T-helper 2 cell (primary cell): ENCODE measurements at regions not wholly inside any gene's neighbourhood (a gene's known extent, or its start where the extent isn't known, plus 50 kb on each side); places are given as distances from the start of the nearest gene placed in this dataset.
"Not testable (repeated sequence)": the region's sequence is repeated elsewhere in the genome, so short reads cannot be mapped to it uniquely, and the experiment has no call there.

Experiments
- DNase-seq, 5 experiments: peaks; one replicate each; pipeline versions ENCODE4 v3.0.0 to v3.0.0-alpha.2; 2012 to 2022

DNA sequence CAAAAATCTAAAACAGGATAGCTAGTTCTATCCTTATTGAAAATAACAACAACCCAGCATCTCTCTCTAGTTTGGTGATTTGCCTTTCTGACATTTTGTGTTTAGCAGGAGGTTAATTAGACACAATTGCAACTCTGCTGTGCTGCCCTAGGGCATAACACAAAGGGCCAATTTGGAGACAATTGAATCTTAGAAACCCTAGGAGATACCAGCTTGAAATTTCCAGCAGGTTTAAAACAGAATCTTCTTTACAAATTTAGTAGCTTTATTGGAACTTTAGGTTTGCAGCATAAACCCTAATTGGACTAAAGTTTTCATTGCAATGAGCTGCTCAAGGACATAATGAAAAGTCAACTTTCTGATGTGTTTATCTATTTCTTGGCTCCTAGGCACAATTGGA, 166.7 kb upstream of the FER start:
- DNase-seq, result no peak

DNA sequence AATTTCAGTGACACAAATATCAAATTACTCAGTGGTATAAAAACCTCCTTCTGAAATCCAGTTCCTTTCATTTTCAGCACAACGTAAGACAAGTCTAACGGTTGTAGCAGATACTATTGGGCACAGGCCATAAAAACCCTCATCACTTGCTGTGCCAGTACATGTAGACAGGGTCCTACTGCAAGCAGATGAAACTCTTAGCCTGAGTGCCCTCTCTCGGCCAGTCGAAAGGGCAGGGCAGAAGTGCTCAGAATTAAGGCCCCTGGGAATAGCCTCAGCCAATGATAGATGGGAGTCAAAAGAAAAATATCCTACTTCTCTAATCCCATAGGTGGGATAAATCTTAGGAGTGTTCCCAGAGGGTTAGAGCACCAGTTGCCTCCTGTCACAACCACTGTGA, 168.5 kb upstream of the FER start:
- no peak for DNase-seq

DNA sequence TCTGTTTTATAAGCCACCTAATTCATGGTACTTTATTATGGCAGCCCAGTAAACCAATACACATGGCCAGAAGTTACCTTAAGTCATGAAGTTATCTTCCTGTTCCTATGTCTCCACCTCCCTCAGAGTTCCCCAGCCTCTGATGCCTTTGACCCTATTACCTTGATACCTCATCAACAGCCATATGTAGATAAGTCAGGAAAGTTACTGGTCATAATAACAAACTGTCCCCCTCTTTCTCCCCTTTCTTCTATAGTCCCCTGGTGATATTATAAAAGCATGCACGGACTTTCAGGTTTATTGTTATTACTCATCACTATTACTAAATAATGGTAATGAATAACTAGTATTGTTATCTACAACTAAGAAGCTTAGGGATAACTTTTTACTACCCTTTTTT, 168.9 kb upstream of the FER start:
- no peak for DNase-seq

DNA sequence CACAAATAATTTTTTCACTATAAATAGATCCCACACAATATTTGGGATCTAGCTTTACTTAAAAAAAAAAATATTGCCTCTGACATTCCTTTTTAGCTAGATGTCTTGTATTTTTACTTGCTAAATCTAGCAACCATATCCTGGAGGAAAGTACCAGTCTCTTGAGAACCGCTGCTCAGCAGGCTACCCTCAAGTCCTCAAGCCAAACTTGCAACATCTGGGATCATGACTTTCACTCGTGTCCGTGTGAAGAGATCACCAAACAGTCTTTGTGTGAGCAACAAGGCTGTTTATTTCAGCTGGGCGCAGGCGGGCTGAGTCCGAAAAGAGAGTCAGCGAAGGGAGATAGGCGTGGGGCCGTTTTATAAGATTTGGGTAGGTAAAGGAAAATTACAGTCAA, 180.3 kb upstream of the FER start:
- DNase-seq, result no peak

DNA sequence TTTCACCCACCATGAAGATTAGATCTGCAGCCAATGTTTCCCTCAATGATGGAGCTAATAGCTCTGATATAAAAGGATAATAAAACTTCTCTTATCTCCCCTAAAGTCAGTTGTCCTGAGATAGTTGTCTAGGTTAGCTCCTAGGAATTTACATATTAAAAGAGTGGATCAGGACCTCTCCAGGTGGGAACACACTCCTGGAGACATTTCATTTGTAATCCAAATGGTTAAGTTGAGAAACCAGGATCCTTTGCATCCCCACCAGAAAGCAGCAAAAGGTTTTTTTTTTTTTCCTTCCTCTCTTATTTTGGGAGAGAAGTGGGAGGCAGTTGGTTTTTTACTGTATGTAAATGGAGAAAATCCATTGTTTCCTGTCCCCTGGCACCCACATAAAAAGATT, 182.5 kb upstream of the FBXL17 start:
- DNase-seq, result no peak

DNA sequence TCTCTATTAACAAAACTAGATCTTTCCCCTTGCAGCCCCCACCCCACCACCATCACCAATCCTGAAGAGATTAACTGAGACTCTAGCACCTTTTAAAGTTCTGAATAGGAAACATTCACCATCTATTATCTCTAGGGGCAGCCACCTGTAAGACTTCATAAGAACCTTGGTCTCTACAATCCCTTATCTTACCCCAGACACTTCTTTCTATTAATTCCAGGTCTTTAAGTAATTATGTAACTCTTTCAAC, 180.2 kb upstream of the FBXL17 start:
- no peak for DNase-seq

DNA sequence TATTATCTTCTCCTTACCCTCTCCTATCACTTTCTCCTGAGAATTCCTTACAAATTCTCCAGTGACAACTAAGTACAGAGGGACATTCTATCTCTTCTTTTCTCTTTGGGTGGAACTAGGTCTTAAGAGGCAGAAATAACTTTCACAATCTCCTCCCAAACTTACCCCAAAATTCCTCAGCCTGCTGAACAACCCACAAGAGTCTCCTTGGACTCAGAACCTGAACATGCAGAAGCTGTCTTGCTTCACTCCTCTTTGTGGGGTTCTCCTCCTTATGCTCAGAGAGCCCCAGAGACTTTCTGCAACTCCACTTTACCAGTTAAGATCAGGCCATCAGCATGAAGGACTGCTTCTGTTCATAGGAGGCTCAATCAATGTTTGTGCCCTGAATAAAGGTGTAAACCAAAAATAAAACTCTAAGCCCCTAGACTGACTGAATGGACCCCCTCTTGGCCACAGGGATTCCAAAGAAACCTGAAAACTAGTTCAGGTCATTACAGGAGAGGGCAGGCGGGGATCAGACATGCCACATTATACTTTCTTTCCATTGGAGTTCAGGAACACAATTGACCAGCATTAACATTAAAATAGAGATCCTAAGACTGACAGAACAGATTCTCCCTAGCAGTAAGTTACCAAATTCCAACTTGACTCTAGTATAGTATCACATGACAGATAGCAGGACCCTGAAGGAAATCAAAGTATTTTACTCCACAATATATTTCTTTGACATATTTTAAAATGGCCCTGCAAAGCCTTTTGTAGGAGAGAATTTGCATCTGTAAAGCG, 179.7 kb upstream of the FBXL17 start:
- DNase-seq, result no peak

DNA sequence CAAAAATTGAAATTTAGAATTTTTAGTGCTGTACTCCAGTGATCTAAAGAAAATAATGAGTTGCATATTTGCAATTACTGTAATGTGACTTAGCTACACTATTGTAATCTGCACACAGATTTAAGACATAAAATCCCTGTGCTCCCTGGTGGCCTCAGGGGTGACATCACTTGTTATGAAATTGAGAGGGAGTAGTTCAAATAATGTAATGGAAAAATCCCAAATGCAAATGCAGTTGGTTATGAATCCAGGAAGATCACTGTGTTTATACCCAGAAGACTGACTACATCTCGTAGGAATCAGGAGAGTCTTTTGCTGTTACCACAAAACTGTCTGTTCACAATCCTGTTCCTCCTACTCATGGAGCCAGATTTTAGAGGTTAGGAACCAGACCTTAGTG, 178.7 kb upstream of the FBXL17 start:
- no peak for DNase-seq

DNA sequence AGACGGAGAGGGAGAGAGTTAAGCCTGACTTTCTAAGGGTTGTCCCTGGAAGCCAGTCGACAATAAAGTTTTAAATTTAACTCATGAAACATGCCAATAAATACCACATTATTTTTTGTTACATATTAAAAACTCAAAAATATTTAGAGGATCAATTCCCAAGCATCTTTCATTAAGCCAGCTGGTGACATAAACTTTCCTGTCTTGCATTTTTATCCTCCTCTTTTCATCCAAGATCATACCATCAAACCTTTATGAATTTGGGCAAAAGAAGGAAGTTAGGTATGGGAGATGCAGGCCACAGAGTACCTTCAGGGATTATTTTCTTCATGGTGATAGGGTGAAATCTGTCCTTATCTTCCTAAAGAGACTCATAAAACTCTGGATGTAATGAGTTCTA, 178.3 kb upstream of the FBXL17 start:
- no peak for DNase-seq

DNA sequence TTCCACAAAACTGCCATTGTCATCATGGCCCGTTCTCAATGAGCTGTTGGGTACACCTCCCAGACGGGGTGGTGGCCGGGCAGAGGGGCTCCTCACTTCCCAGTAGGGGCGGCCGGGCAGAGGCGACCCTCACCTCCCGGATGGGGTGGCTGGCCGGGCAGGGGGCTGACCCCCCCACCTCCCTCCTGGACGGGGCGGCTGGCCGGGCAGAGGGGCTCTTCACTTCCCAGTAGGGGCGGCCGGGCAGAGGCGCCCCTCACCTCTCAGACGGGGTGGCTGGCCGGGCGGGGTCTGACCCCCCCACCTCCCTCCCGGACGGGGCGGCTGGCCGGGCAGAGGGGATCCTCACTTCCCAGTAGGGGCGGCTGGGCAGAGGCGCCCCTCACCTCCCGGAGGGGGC, 176.9 kb upstream of the FBXL17 start:
- not testable (repeated sequence) for DNase-seq

DNA sequence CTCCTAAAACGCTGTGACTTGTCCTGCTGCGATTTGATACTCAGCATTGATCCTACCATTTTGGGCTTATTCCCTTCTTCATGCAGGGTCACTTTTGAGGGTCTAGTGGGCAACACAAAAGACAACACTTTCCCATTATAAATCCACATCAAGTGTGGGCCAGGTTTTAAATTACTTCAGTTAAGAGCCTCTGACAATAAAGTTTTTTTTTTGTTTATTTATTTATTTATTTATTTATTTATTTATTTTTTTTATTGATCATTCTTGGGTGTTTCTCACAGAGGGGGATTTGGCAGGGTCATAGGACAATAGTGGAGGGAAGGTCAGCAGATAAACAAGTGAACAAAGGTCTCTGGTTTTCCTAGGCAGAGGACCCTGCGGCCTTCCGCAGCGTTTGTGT, 176.2 kb upstream of the FBXL17 start:
- DNase-seq, result not testable (repeated sequence)

DNA sequence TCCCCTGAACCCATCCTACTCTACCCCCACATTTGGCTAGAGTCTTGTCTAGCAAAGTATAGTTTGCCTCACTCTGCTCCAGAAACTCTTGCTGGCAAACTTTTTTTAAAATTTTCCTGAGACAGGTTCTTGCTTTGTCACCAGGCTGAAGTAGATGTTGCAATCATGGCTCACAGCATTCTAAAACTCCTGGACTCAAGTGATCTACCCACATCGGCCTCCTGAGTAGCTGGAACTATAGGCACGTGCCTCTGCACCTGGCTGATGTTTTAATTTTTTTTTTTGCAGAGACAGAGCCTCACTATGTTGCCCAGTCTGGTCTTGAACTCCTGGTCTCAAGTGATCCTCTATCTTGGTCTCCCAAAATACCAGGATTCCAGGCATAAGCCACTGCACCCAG, 175.8 kb upstream of the FBXL17 start:
- DNase-seq, result no peak

DNA sequence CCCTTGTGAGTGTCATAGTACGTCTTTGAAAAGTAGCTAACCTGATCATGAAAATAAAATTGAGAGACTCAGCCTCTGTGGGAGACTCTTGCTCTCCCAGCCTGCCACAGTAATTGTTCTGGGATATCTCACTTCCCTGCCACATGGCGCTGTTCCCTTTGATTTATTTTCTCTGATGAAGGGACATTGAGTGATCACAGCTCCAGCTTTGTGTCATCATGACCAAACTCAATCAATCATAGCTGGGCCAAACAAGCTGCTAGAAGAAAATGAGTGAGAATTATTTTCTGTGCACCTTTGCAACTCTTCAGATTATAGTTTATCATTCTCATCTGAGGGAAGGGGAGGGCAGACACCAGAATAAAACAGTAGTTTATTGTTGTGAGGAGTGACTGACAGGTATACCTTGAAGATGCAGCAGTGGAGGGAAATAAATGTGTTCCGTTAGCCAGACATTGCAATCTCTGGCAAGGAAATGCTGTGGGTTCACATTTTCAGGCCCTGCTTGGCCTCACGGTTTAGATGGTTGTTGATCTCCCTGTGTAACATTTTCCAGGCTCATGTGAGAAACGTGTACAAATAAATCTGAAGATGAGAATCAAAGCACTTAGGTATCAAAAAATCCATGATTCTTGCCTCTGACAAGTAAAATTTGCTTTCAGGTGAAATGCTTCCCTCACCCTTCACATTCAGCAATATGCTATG, 174.7 kb upstream of the FBXL17 start:
- DNase-seq, result no peak

DNA sequence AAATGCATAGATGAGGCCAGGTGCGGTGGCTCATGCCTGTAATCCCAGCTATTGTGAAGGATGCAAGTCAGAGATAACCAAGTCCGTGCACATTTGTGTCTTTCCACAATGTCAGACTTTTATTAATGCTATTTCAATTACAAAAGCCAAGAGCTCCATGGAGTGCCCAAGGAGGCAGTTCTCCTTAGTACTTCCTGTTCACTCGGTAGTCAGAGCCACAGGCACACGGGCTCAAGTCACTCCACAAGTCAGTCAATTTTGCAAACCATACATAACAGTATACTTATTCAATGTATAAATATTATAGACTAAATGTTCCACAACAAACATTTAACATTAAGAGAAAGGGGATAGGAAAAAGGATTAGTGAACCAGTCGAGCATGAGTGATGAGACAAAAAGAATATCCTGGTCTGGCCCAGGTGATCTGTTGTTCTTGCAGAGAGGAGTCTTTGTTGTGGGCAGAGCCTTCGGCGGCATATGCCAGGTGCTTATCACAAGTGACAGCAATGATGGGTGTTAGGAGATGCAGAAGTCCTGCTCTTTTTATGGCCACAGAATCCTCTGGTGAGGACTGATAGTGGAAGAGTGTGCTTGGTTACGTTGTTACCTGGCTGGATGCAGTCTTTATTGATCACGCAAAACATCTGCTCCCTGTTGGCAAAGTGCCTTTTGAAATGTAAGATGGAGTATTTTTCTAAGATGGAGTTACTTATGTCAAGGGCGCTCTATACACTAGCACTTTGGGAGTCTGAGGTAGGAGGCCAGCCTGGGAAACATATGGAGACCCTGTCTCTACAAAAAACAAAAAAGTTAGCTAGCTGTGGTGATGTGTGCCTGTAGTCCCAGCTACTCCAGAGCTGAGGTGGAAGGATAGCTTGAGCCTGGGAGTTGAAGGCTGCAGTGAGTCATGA, 167.0 kb upstream of the FBXL17 start:
- no peak for DNase-seq

DNA sequence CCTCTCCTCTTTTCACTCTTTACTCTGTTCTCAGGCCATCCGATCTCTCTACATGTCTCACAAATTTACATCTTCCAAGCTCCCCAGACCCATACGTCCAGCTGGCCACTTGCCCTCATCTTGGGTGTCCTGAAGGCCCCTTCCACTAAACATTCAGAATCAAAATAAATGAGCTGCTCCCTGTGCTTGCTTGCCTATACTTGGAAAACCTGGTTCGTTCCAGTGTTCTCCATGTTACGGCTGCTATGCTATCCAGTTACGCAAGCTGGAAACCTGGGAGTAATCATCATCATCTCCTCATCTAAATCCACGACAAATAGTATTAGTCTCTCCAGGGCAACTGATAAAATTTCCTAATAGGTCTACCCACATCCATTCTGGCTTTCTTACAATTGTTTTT, 165.0 kb upstream of the FBXL17 start:
- no peak for DNase-seq

DNA sequence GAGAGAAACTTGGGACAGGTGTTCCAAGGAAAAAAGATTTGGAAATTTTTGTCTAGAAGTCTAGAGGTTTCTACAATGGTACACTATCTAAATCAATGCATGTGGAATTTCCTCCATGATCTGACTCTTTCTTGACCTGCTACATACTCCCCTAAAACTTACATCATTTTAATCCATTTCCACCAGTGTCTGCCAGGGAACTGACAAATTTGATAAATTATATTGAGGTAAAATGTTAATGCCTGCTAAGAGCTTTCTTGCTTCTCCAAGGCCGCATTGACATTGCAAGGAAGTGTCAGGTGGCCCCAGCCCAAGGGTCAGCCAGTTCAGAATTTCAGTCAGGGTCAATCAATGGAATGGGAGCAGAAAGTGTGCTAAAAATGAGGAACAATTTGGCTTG, 163.4 kb upstream of the FBXL17 start:
- DNase-seq, result no peak

DNA sequence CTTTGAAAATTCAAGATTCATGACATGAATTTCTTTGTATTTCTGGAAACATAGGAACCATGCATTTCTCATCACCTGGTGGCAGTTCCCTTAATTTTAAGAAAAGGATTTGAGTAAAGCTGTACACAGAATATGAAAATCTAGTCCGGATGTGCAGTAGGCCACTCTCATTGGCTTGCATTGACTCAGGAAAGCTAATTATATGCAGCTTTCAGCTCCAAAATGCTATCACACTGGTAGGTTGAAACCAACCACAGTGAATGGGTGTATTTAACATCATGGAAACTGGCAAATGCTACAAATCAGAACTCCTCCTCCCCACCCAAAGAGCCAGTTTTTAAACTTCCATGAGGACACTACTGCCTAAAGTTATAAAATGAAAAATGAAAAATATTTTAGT, 161.6 kb upstream of the FBXL17 start:
- no peak for DNase-seq

DNA sequence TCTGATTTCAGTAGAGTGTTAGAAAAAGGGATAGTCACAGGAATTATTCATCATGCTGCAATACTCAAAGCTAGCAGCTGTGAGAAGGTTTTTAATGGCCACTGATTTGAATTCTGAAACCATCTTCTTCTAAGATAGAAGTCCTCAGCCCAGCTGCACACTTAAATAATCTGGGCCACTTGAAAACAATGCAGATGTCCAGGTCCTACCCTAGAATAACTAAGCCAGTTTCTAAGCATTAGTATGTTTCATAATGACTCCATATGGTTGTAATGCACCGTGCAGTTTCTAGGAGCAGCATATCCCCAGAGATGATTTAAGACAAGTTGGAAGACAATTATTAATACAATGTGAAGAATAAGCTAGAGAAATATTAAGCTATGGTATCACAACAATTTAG, 159.9 kb upstream of the FBXL17 start:
- no peak for DNase-seq

DNA sequence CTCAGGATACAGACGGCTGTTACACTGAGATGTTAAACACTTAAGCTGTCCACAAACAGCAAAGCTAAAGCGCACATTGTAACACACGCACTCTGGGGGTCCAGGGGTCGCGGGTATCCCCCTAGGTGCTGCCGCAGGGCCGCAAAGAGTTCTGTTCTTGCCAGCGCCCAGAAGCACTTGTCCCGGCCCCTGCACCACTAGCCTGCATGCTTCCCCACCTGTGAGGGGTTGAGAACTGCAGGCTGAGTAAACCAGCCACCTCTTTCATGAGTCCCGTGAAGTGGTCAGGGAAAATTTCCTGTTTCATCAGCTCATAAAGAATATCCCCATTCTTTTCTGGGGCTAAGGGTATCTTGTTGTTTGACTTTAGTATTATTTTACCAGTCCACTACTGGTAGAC, 154.4 kb upstream of the FBXL17 start:
- DNase-seq, result no peak

DNA sequence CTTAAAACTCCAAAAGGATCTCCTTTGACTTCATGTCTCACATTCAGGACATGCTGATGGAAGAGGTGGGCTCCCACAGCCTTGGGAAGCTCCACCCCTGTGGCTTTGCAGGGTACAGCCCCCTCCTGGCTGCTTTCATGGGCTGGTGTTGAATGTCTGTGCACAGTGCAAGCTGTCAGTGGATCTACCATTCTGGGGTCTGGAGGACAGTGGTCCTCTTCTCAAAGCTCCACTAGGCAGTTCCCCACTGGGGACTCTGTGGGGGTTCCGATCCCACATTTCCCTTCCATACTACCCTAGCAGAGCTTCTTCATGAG, 150.2 kb upstream of the FBXL17 start:
- DNase-seq, result not testable (repeated sequence)

DNA sequence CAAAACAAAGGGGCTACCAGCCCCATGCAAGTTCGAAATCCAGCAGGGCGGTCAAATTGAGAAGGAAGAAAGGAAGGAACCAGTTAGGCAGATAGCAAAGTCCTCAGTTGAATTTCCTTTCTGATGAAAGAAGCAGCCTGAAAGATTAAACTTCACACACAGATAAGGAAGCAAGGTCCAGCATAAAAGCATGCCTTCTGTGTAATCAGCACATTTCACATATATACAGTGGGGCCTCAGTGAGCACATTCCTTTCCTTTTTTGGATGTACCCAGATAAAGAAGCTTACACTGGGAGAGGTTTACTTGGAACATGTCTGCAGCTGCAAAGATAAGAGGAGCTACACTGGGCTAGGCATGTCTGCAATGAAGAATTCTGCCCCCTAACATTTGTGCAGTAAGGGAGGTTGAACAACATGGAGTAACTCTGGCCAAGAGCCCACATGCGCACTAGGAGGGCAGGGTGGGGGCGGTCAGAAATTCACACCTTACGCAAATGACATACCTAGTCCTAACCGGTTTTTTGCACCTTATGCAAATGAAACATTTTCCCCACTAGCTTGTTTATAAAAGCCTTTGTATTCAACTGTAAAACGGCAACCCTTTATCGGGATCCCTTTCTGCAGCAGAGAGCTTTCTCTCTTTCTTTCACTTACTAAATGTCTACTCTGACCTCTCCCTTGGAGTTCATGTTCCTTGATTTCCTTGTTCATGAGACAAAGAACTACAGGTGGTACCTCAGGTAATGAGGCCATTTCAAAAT, 149.7 kb upstream of the FBXL17 start:
- no peak for DNase-seq

DNA sequence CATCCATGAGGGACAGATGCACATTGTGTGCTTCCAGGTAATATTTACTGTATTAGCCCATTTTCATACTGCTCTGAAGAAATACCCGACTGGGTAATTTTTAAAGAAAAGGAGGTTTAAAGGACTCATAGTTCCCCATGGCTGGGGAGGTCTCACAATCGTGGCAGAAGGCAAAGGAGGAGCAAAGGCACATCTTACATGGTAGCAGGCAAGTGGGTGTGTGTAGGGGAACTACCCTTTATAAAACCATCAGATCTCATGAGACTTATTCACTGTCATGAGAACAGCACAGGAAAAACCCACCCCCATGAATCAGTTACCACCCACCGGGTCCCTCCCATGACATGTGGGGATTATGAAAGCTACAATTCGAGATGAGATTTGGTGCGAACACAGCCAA, 148.8 kb upstream of the FBXL17 start:
- no peak for DNase-seq

DNA sequence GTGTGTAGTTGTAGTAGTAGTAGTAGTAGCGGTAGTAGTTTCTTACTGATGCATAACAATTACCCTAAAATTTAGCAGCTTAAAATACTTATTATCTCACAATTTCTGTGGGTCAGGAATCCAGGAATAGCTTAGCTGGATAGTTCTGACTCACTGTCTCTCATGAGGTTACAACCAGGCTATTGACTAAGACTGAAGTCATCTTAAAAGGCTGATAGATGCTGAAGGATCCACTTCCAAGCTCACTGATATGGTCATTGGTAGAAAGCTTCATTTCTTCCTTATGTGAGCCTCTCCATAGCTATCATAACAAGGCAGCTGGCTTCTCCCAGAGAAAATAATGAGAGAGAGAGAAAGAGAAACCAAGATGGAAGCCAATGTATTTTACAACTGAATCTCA, 147.5 kb upstream of the FBXL17 start:
- DNase-seq, result no peak
